Prostate gland (tissue), 2 donors: ENCODE measurements at regions not wholly inside any gene's neighbourhood (a gene's known extent, or its start where the extent isn't known, plus 50 kb on each side); places are given as distances from the start of the nearest gene placed in this dataset.

Source experiments
- CTCF ChIP-seq, 4 experiments: fragments of 200-600 bp in 2 of 4; fragments of 450-650 bp in 2 of 4; sonication (generic) in 2 of 4; IDR thresholded peaks; 1 replicate in 3 of 4; 2 replicates in 1 of 4; pipeline ENCODE4 v1.5.1; 2016 to 2019; ENCODE audit warnings: antibody characterized with exemption in 4 of 4, mild to moderate bottlenecking in 2 of 4, moderate library complexity in 2 of 4
- POLR2A ChIP-seq: fragments of 450-650 bp; IDR thresholded peaks from one replicate; pipeline ENCODE4 v1.6.1; 2016; ENCODE audit warnings: antibody characterized with exemption, mild to moderate bottlenecking
- POLR2AphosphoS5 ChIP-seq: sonication (generic); formaldehyde crosslinking; IDR thresholded peaks from one replicate; pipeline ENCODE4 v1.6.1; 2017; ENCODE audit warnings: antibody characterized with exemption

- TF ChIP-seq CTCF (IDR thresholded peaks at IDR 0.05) (no peak), POLR2A (no peak), POLR2AphosphoS5 (no peak)
Measured at GRCh38 chr17:37820995-37821713, 76.3 kb upstream of the HNF1B start.
